Loucy (cell line): ENCODE measurements at regions not wholly inside any gene's neighbourhood (a gene's known extent, or its start where the extent isn't known, plus 50 kb on each side); places are given as distances from the start of the nearest gene placed in this dataset.

Experiments used
- H2AFZ ChIP-seq: fragments of 200-600 bp; sonication (generic); 2 replicates; pipeline ENCODE4 v1.6.0; 2016; ENCODE audit warnings: antibody characterized with exemption, mild to moderate bottlenecking, low read length, moderate library complexity
- H3F3A ChIP-seq: fragments of 200-600 bp; 2 replicates; pipeline ENCODE4 v1.6.0; 2016; ENCODE audit warnings: antibody characterized with exemption, low read depth, mild to moderate bottlenecking
- H3K27me3 ChIP-seq: fragments of 200-600 bp; sonication (generic); 2 replicates; pipeline ENCODE4 v1.6.1; 2014; ENCODE audit warnings: low read length, mild to moderate bottlenecking; ENCODE audit not compliant: insufficient read depth, poor library complexity, severe bottlenecking
- H3K36me3 ChIP-seq: fragments of 200-600 bp; sonication (generic); 2 replicates; pipeline ENCODE4 v1.6.1; 2016; ENCODE audit warnings: low read length; ENCODE audit not compliant: insufficient read depth
- H3K4me1 ChIP-seq: fragments of 200-600 bp; sonication (generic); 2 replicates; pipeline ENCODE4 v1.5.1; 2014; ENCODE audit warnings: low read length, mild to moderate bottlenecking; ENCODE audit not compliant: insufficient read depth, poor library complexity, severe bottlenecking
- H3K4me2 ChIP-seq: fragments of 200-600 bp; sonication (generic); 2 replicates; pipeline ENCODE4 v1.6.0; 2014; ENCODE audit warnings: antibody characterized with exemption, low read length, low read depth, mild to moderate bottlenecking; ENCODE audit not compliant: poor library complexity, severe bottlenecking
- H3K4me3 ChIP-seq: fragments of 200-600 bp; sonication (generic); 2 replicates; pipeline ENCODE4 v1.5.1; 2014; ENCODE audit warnings: low read length, mild to moderate bottlenecking, mixed read lengths; ENCODE audit not compliant: poor library complexity, severe bottlenecking
- H3K79me2 ChIP-seq: fragments of 200-600 bp; sonication (generic); 2 replicates; pipeline ENCODE4 v1.6.1; 2014; ENCODE audit warnings: low read length; ENCODE audit not compliant: insufficient read depth
- H3K9ac ChIP-seq: fragments of 200-600 bp; sonication (generic); 2 replicates; pipeline ENCODE4 v1.6.0; 2014; ENCODE audit warnings: mild to moderate bottlenecking, low read depth, low read length, moderate library complexity; ENCODE audit not compliant: poor library complexity, severe bottlenecking
- H3K9me2 ChIP-seq: fragments of 200-600 bp; sonication (generic); replicated peaks from 2 replicates; pipeline ENCODE4 v1.6.1; 2016; ENCODE audit warnings: low read depth, low read length, mixed read lengths
- H3K9me3 ChIP-seq: fragments of 200-600 bp; sonication (generic); 2 replicates; pipeline ENCODE4 v1.6.1; 2014; ENCODE audit warnings: mild to moderate bottlenecking, antibody characterized with exemption, low read length, low read depth; ENCODE audit not compliant: insufficient read depth
- H4K20me1 ChIP-seq: fragments of 200-600 bp; sonication (generic); 2 replicates; pipeline ENCODE4 v1.6.0; 2014; ENCODE audit warnings: antibody characterized with exemption, low read length, mild to moderate bottlenecking; ENCODE audit not compliant: insufficient read depth, poor library complexity, severe bottlenecking
- EZH2phosphoT487 ChIP-seq: fragments of 200-600 bp; IDR thresholded peaks from 2 replicates; pipeline ENCODE4 v1.6.1; 2018; ENCODE audit warnings: antibody characterized with exemption, mild to moderate bottlenecking, moderate library complexity, borderline replicate concordance
- TF ChIP-seq, protein P1 (sequence below): fragments of 200-600 bp; sonication (generic); conservative IDR thresholded peaks from 2 replicates; pipeline ENCODE4 v1.5.1; 2014; ENCODE audit warnings: mild to moderate bottlenecking, antibody characterized with exemption, low read length

GRCh38 chr17:65356536-65356935 is 204.9 kb downstream of the AXIN2 start:
- no peak overlapping the region for H2AFZ ChIP-seq
- H3K9me2 ChIP-seq, result no peaks in the 10 kb centered on the region
- H3K9ac ChIP-seq, result no peak overlapping the region
- no peaks in the 10 kb centered on the region for H4K20me1 ChIP-seq
- no peak for TF ChIP-seq EZH2phosphoT487
- TF ChIP-seq, protein P1, sequence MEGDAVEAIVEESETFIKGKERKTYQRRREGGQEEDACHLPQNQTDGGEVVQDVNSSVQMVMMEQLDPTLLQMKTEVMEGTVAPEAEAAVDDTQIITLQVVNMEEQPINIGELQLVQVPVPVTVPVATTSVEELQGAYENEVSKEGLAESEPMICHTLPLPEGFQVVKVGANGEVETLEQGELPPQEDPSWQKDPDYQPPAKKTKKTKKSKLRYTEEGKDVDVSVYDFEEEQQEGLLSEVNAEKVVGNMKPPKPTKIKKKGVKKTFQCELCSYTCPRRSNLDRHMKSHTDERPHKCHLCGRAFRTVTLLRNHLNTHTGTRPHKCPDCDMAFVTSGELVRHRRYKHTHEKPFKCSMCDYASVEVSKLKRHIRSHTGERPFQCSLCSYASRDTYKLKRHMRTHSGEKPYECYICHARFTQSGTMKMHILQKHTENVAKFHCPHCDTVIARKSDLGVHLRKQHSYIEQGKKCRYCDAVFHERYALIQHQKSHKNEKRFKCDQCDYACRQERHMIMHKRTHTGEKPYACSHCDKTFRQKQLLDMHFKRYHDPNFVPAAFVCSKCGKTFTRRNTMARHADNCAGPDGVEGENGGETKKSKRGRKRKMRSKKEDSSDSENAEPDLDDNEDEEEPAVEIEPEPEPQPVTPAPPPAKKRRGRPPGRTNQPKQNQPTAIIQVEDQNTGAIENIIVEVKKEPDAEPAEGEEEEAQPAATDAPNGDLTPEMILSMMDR, result no peak
- H3K4me3 ChIP-seq, result no peak overlapping the region
- no peaks in the 10 kb centered on the region for H3K9me3 ChIP-seq
- H3K4me1 ChIP-seq, result no peaks in the 10 kb centered on the region
- no peak overlapping the region for H3K4me2 ChIP-seq
- no peaks in the 10 kb centered on the region for H3K27me3 ChIP-seq
- no peaks in the 10 kb centered on the region for H3F3A ChIP-seq
- no peaks in the 10 kb centered on the region for H3K36me3 ChIP-seq
- no peaks in the 10 kb centered on the region for H3K79me2 ChIP-seq

GRCh38 chr17:65355246-65355645 is 206.2 kb downstream of the AXIN2 start:
- Histone ChIP-seq H3K79me2 (no peaks in the 10 kb centered on the region), H3F3A (no peaks in the 10 kb centered on the region), H3K36me3 (no peaks in the 10 kb centered on the region), H2AFZ (no peak overlapping the region), H3K4me3 (no peak overlapping the region), H3K9me2 (no peaks in the 10 kb centered on the region), H3K9me3 (no peaks in the 10 kb centered on the region), H3K9ac (no peak overlapping the region), H3K4me1 (no peaks in the 10 kb centered on the region), H3K27me3 (no peaks in the 10 kb centered on the region), H4K20me1 (no peaks in the 10 kb centered on the region), H3K4me2 (no peak overlapping the region)
- TF ChIP-seq, protein P1, result no peak
- TF ChIP-seq EZH2phosphoT487, result no peak

- Histone ChIP-seq H3K36me3 (no peaks in the 10 kb centered on the region), H3K4me3 (no peak overlapping the region), H2AFZ (no peak overlapping the region), H3K9ac (no peak overlapping the region), H3K4me2 (no peak overlapping the region), H4K20me1 (no peaks in the 10 kb centered on the region), H3F3A (no peaks in the 10 kb centered on the region), H3K79me2 (no peaks in the 10 kb centered on the region), H3K9me2 (no peaks in the 10 kb centered on the region), H3K4me1 (no peaks in the 10 kb centered on the region), H3K27me3 (no peaks in the 10 kb centered on the region), H3K9me3 (no peaks in the 10 kb centered on the region)
- TF ChIP-seq, protein P1, result no peak
- TF ChIP-seq EZH2phosphoT487, result no peak
Observed at GRCh38 chr17:65349916-65350315, 211.5 kb downstream of the AXIN2 start.
